ENCODE measurements at regions not wholly inside any gene's neighbourhood (a gene's known extent, or its start where the extent isn't known, plus 50 kb on each side); places are given as distances from the start of the nearest gene placed in this dataset.

GRCh38 chr10:54940418-54940817, 139.4 kb upstream of the PCDH15 start:
- no peak for DNase-seq

- no peak for DNase-seq
Observed at GRCh38 chr10:54914049-54914448, 113.0 kb upstream of the PCDH15 start.

GRCh38 chr10:54909165-54909564, 108.1 kb upstream of the PCDH15 start:
- no peak for DNase-seq

- DNase-seq: no peak
Observed at GRCh38 chr10:54908019-54908418, 107.0 kb upstream of the PCDH15 start.

GRCh38 chr10:54906940-54907339, 105.9 kb upstream of the PCDH15 start:
- DNase-seq: no peak

- DNase-seq: no peak
Observed at GRCh38 chr10:54905578-54906192, 104.7 kb upstream of the PCDH15 start.

GRCh38 chr10:54904833-54905232, 103.8 kb upstream of the PCDH15 start:
- DNase-seq: no peak

GRCh38 chr10:54903745-54904144, 102.7 kb upstream of the PCDH15 start:
- no peak for DNase-seq

- DNase-seq: no peak
Observed at GRCh38 chr10:54900584-54900983, 99.6 kb upstream of the PCDH15 start.

- DNase-seq: no peak
Observed at GRCh38 chr10:54880996-54881395, 80.0 kb upstream of the PCDH15 start.

- DNase-seq: no peak
Observed at GRCh38 chr10:54869022-54869421, 68.0 kb upstream of the PCDH15 start.

- no peak for DNase-seq
Observed at GRCh38 chr10:54866666-54867065, 65.6 kb upstream of the PCDH15 start.

GRCh38 chr10:54854843-54855242, 53.8 kb upstream of the PCDH15 start:
- DNase-seq: no peak

- DNase-seq: no peak
Observed at GRCh38 chr10:54854389-54854788, 53.4 kb upstream of the PCDH15 start.

- DNase-seq: no peak
Observed at GRCh38 chr10:54853883-54854282, 52.9 kb upstream of the PCDH15 start.
